Psoas muscle (tissue), 7 donors: ENCODE measurements at regions not wholly inside any gene's neighbourhood (a gene's known extent, or its start where the extent isn't known, plus 50 kb on each side); places are given as distances from the start of the nearest gene placed in this dataset.

Source experiments
- ATAC-seq, 4 donors: fragments of 200-7000 bp; cut with Tn5 transposase; one replicate each; pipeline ENCODE4 v1.9.1; 2020; ENCODE audit warnings: moderate library complexity in 3 of 4, mild to moderate bottlenecking in 2 of 4
- DNase-seq, 2 donors: peaks; one replicate each; pipeline ENCODE4 v3.0.0-alpha.2; 2020
- H3K27ac ChIP-seq: fragments of 200-600 bp; one replicate; pipeline ENCODE4 v1.8.0; 2022
- H3K27me3 ChIP-seq, 3 donors: fragments of 200-600 bp in 1 of 3; one replicate each; pipeline versions ENCODE4 v1.6.1 to v1.8.0; 2013 to 2022; ENCODE audit warnings: low read length in 2 of 3, mild to moderate bottlenecking in 2 of 3, moderate library complexity in 1 of 3; ENCODE audit not compliant: insufficient read depth in 3 of 3
- H3K36me3 ChIP-seq, 2 donors: fragments of 200-600 bp in 1 of 2; one replicate each; pipeline versions ENCODE4 v1.6.1 to v1.8.0; 2013 to 2022; ENCODE audit warnings: low read depth in 1 of 2, mild to moderate bottlenecking in 1 of 2, moderate library complexity in 1 of 2; ENCODE audit not compliant: insufficient read depth in 1 of 2
- H3K4me1 ChIP-seq: fragments of 200-600 bp; one replicate; pipeline ENCODE4 v1.8.0; 2022
- H3K4me3 ChIP-seq: fragments of 200-600 bp; one replicate; pipeline ENCODE4 v1.8.0; 2022; ENCODE audit warnings: mild to moderate bottlenecking
- H3K9me3 ChIP-seq: fragments of 200-600 bp; one replicate; pipeline ENCODE4 v1.8.0; 2022
- WGBS, 3 donors: extraction: QIAGEN DNeasy Blood & Tissue Kit; methylation state at CpG; one replicate each; pipeline versions ENCODE4 v1.1.6 to v1.1.7; 2013; 5-methylcytosine and 5-hydroxymethylcytosine counted together
- intact Hi-C, 2 donors: fragments of 100-400 bp; cut with DNase I; formaldehyde crosslinking; loops; one replicate each; pipeline versions ENCODE4 v1.11.0 to v1.14.2; 2022
- TF ChIP-seq, protein P1 (sequence below): fragments of 200-600 bp; IDR thresholded peaks from one replicate; pipeline ENCODE4 v1.8.0; 2022; ENCODE audit warnings: antibody characterized with exemption
- donor health status: healthy with polysubstance abuse.
- donor health status: DM: no; HTN: no; CAD: no; lungs with moderate emphysema.
- donor health status: Bipolar disorder and iron deficiency.
- donor health status: healthy.
- donor health status: DM: yes; HTN: yes; CAD: no.
- donor health status: DM: no; HTN: no; CAD: no.
- donor health status: DM: yes; HTN: yes; CAD: no.

DNA sequence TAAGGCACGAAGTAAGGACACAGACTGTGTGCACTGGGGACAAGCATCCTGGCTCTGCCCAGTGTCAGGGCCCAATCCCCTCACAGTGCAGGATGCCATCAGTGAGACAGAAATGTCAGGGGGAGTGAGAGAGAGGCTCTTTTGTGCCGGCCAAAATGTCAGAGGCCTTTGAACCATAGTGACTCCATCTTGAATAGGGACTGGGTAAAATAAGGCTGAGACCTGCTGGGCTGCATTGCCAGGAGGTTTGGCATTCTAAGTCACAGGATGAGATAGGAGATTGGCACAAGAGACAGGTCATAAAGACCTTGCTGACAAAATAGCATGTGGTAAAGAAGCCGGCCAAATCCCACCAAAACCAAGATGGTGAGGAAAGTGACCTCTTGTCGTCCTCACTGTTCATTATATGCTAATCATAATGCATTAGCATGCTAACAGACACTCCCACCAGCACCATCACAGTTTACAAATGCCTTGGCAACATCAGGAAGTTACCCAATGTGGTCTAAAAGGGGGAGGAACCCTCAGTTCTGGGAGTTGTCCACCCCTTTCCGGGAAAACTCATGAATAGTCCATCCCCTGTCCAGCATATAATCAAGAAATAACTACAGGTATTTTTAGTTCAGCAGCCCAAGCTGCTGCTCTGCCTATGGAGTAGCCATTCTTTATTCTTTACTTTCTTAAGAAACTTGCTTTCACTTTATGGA lies 337.4 kb downstream of the LPIN1 start:
- no peaks in the 10 kb centered on the region for H3K4me1 ChIP-seq
- 74 to 82% (median 78%) methylated on average over 5 of the region's 5 CpGs for WGBS, 3 donors
- no peak overlapping the region for H3K4me3 ChIP-seq
- no peaks in the 10 kb centered on the region for H3K27me3 ChIP-seq
- TF ChIP-seq, protein P1, sequence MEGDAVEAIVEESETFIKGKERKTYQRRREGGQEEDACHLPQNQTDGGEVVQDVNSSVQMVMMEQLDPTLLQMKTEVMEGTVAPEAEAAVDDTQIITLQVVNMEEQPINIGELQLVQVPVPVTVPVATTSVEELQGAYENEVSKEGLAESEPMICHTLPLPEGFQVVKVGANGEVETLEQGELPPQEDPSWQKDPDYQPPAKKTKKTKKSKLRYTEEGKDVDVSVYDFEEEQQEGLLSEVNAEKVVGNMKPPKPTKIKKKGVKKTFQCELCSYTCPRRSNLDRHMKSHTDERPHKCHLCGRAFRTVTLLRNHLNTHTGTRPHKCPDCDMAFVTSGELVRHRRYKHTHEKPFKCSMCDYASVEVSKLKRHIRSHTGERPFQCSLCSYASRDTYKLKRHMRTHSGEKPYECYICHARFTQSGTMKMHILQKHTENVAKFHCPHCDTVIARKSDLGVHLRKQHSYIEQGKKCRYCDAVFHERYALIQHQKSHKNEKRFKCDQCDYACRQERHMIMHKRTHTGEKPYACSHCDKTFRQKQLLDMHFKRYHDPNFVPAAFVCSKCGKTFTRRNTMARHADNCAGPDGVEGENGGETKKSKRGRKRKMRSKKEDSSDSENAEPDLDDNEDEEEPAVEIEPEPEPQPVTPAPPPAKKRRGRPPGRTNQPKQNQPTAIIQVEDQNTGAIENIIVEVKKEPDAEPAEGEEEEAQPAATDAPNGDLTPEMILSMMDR, result no peak
- no peaks in the 10 kb centered on the region for H3K36me3 ChIP-seq
- DNase-seq, result no peak
- no peak for ATAC-seq
- H3K9me3 ChIP-seq, result no peaks in the 10 kb centered on the region
- no peak overlapping the region for H3K27ac ChIP-seq
- intact Hi-C loops, result no loop called here

DNA sequence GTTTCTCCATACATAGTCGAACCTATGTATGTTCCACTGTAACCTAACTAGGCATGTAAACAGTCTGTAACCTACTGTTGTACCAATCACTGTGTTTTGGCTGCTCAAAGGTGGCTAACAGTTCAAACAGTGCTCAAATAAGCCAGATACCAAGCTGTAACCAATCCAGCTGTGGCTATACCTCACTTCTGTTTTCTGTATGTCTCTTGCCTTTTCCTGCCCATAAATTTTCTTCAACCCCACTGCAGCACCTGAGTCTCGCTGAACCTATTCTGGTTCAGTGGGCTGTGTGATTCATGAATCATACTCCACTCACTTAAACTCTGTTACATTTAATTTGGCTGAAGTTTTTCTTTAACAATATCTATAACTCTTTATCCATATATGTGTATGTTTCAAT lies 340.7 kb downstream of the LPIN1 start:
- WGBS, 3 donors, result 82 to 85% (median 83%) methylated on average over 2 of the region's 2 CpGs
- H3K4me3 ChIP-seq, result no peak overlapping the region
- TF ChIP-seq, protein P1, result no peak
- intact Hi-C loops, result no loop called here
- no peaks in the 10 kb centered on the region for H3K4me1 ChIP-seq
- no peak overlapping the region for H3K27ac ChIP-seq
- no peak for DNase-seq
- no peaks in the 10 kb centered on the region for H3K36me3 ChIP-seq
- H3K9me3 ChIP-seq, result no peaks in the 10 kb centered on the region
- peaks cover 0 to 5% (median 2%) of the 10 kb centered on the region in 3 donors for H3K27me3 ChIP-seq
- ATAC-seq, result no peak

DNA sequence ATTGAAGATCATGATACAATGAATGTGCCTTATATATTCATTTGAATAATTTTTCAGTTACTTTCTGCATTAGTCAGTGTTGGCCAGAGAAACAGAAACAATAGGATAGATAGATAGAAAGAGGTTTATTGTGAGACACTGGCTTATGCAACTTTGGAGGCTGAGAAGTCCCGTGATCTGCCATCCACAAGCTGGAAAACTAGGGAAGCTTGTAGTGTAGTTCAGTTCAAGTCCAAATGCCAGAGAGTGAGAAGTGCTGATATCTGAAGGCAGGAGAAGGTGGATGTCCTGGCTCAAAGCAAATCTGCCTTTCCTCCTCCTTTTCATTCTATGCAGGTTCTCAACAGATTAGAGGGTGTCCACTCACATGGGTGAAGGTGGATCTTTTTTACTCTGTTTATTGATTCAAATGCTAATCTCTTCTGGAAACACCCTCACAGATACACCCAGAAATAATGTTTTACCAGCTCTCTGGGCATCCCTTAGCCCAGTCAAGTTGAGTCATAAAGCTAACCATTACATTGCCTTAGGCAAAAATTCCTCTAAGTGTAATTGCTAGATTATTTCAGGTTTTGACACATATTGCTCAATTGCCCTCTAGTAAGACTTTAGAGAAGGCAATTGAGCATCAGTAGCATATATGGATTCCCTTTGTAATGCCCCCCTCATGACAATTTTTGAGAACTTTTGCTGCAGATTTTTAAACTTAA lies 341.4 kb downstream of the LPIN1 start:
- no peaks in the 10 kb centered on the region for H3K36me3 ChIP-seq
- no peaks in the 10 kb centered on the region for H3K9me3 ChIP-seq
- H3K27ac ChIP-seq, result no peak overlapping the region
- no peaks in the 10 kb centered on the region for H3K4me1 ChIP-seq
- no peak overlapping the region for H3K4me3 ChIP-seq
- TF ChIP-seq, protein P1, result no peak
- DNase-seq (no peak), ATAC-seq (no peak)
- WGBS, 3 donors, result 86 to 97% (median 96%) methylated on average over 1 of the region's 1 CpG
- H3K27me3 ChIP-seq, result peaks cover 0 to 5% (median 2%) of the 10 kb centered on the region in 3 donors
- intact Hi-C loops, result no loop called here

DNA sequence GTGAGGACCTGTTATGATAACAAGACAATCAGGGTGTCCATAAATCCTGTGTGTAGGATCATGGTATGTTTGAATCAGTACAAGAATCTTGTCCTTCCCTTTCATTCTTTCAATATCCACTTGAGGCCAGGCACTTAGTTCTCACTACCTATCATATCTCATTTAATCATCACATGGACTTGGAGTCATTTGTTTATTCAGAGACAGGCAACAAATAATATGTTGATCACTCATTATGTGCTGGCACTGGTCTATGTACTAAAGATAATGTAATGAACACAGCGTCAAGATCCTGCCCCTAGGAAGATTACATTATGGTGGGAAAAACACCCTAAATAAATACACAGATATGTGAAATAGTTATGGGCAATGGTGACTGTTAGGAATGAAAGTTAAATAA lies 342.6 kb downstream of the LPIN1 start:
- no peak overlapping the region for H3K4me3 ChIP-seq
- H3K9me3 ChIP-seq, result no peaks in the 10 kb centered on the region
- TF ChIP-seq, protein P1, result no peak
- DNase-seq, result no peak
- H3K27ac ChIP-seq, result no peak overlapping the region
- intact Hi-C loops, result no loop called here
- peaks cover 0 to 5% (median 2%) of the 10 kb centered on the region in 3 donors for H3K27me3 ChIP-seq
- 93 to 100% (median 100%) methylated on average over 1 of the region's 1 CpG for WGBS, 3 donors
- H3K36me3 ChIP-seq, result no peaks in the 10 kb centered on the region
- no peaks in the 10 kb centered on the region for H3K4me1 ChIP-seq
- no peak for ATAC-seq
